ENCODE measurements at regions not wholly inside any gene's neighbourhood (a gene's known extent, or its start where the extent isn't known, plus 50 kb on each side); places are given as distances from the start of the nearest gene placed in this dataset.

DNA sequence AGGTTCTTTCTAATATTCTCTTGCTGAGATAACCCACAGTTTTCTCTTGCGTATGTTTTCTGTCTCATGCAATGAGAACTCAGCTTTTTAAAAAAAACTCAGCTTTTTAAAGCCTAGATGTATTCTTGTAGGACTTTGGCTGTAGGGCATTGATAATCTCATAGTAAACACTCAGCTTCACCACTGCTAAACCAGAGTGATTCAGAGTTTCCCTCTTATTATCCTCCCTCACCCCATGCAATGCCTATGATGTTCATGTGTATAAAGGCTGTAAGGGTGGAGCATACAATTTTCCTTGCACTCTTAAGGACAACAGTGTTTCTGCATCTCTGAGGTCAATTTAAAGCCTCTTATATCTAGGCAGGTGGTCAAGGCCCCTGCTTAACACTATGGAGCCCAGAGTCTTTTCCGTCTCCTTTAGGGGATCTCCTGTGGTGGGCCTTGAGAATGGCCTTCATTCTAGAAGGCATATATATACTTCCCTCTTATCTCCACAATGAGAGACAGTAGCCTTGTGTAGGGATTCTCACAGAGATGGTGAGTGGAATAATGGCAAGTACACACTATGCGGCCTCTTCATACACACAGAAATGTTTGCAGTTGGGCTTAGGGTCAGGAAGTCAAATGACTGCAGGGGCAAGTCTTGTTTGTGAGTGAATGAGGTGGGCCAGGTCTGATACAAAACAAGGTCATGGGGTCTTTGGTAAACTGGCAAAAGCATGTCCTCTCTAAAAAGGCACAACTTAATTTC, 279.6 kb downstream of the HS3ST3A1 start:
- Mint-ChIP-seq H3K27ac (no peak overlapping the region), H3K36me3 (no peaks in the 10 kb centered on the region), H3K4me3 (no peak overlapping the region), H3K27me3 (ENCODE audit: low read depth in 2 of 2) (no peaks in the 10 kb centered on the region), H3K9me3 (no peaks in the 10 kb centered on the region), H3K4me1 (no peaks in the 10 kb centered on the region)
- H3K27ac ChIP-seq (ENCODE audit: low read length): no peak overlapping the region
- ATAC-seq (no peak), DNase-seq (no peak)
- intact Hi-C loops (cut with micrococcal nuclease): no loop called here
- TF ChIP-seq, protein P1, sequence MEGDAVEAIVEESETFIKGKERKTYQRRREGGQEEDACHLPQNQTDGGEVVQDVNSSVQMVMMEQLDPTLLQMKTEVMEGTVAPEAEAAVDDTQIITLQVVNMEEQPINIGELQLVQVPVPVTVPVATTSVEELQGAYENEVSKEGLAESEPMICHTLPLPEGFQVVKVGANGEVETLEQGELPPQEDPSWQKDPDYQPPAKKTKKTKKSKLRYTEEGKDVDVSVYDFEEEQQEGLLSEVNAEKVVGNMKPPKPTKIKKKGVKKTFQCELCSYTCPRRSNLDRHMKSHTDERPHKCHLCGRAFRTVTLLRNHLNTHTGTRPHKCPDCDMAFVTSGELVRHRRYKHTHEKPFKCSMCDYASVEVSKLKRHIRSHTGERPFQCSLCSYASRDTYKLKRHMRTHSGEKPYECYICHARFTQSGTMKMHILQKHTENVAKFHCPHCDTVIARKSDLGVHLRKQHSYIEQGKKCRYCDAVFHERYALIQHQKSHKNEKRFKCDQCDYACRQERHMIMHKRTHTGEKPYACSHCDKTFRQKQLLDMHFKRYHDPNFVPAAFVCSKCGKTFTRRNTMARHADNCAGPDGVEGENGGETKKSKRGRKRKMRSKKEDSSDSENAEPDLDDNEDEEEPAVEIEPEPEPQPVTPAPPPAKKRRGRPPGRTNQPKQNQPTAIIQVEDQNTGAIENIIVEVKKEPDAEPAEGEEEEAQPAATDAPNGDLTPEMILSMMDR (IDR thresholded peaks at IDR 0.05): no peak
- H3K9me3 ChIP-seq (ENCODE audit: control insufficient read depth, insufficient read depth, low read length): no peaks in the 10 kb centered on the region
- H3K4me3 ChIP-seq (ENCODE audit: low read length): no peak overlapping the region
- H3K36me3 ChIP-seq (ENCODE audit: control insufficient read depth, insufficient read depth, low read length): no peaks in the 10 kb centered on the region
- WGBS (ENCODE audit: insufficient coverage): 100% methylated on average over 2 of the region's 3 CpGs
- H3K27me3 ChIP-seq (ENCODE audit: control insufficient read depth, insufficient read depth, low read length): no peaks in the 10 kb centered on the region
- no peaks in the 10 kb centered on the region for H3K4me1 ChIP-seq (ENCODE audit: control insufficient read depth, insufficient read depth, low read length)

DNA sequence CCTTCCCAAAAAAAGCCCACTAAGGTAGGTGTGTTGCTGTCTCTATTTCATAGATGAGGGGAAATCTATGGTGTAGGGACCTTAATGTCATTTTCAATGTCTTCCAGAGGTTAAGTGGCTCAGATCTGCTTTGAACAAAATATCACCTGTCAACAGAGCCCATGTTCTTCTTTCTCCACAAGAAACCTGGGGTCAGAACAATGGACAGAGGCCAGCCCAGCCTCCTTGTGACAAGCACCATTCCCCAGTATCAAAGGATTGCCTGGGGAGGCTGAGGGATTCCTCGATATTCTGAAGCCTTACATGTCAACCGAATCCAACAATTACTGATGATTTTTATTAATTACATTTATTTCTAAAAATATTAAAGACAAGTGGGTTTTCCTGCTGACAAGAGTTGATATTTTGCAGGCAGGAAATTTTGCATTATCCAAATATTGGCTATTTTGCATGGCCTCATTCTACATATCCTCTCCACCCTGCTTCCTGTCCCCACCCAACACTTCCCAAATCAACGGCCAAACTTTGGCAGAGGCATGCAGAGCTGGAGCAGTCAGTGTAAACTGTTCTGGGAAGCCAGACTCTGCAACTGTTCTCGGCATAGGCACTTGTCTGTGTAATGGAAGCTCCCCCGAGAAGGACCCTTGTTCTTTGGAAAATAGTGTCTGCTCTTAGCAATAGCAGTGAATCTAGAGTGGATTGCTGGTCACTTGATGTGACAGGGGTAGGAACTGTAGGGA, 281.5 kb downstream of the HS3ST3A1 start:
- no peaks in the 10 kb centered on the region for H3K4me1 Mint-ChIP-seq
- 58% methylated on average over 3 of the region's 5 CpGs for WGBS (ENCODE audit: insufficient coverage)
- H3K27me3 Mint-ChIP-seq (ENCODE audit: low read depth in 2 of 2): no peaks in the 10 kb centered on the region
- TF ChIP-seq, protein P1 (IDR thresholded peaks at IDR 0.05): no peak
- DNase-seq (no peak), ATAC-seq (no peak)
- no peaks in the 10 kb centered on the region for H3K27me3 ChIP-seq (ENCODE audit: control insufficient read depth, insufficient read depth, low read length)
- no peak overlapping the region for H3K4me3 ChIP-seq (ENCODE audit: low read length)
- no peaks in the 10 kb centered on the region for H3K9me3 ChIP-seq (ENCODE audit: control insufficient read depth, insufficient read depth, low read length)
- H3K36me3 Mint-ChIP-seq: no peaks in the 10 kb centered on the region
- intact Hi-C loops (cut with micrococcal nuclease): no loop called here
- H3K9me3 Mint-ChIP-seq: no peaks in the 10 kb centered on the region
- H3K27ac ChIP-seq (ENCODE audit: low read length): no peak overlapping the region
- H3K4me3 Mint-ChIP-seq: no peak overlapping the region
- H3K36me3 ChIP-seq (ENCODE audit: control insufficient read depth, insufficient read depth, low read length): no peaks in the 10 kb centered on the region
- H3K4me1 ChIP-seq (ENCODE audit: control insufficient read depth, insufficient read depth, low read length): no peaks in the 10 kb centered on the region
- no peak overlapping the region for H3K27ac Mint-ChIP-seq

DNA sequence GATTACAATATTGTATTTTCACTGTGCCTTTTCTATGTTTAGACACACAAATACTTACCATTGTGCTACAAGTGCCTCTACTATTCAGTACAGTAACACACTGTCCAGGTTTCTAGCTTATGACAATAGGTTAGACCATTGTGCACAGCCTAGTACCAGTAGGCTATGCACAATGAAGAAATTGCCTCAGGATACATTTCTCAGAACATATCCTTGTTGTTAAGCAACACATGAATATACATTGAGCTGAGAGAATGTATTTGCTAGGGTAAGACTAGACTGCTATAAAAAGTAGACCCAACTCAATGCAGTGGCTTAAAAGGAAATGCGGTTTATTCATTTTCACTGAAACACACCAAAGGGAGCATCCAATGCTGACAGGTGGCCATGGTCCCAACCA, 285.1 kb downstream of the HS3ST3A1 start:
- H3K36me3 ChIP-seq (ENCODE audit: control insufficient read depth, insufficient read depth, low read length): no peaks in the 10 kb centered on the region
- Mint-ChIP-seq H3K27ac (no peak overlapping the region), H3K9me3 (peaks cover 0 to 2% of the 10 kb centered on the region in 2 donors), H3K27me3 (ENCODE audit: low read depth in 2 of 2) (peaks cover 0 to 3% of the 10 kb centered on the region in 2 donors), H3K4me3 (no peak overlapping the region), H3K4me1 (no peaks in the 10 kb centered on the region), H3K36me3 (no peaks in the 10 kb centered on the region)
- TF ChIP-seq, protein P1 (IDR thresholded peaks at IDR 0.05): no peak
- no peak overlapping the region for H3K4me3 ChIP-seq (ENCODE audit: low read length)
- H3K9me3 ChIP-seq (ENCODE audit: control insufficient read depth, insufficient read depth, low read length): no peaks in the 10 kb centered on the region
- H3K27me3 ChIP-seq (ENCODE audit: control insufficient read depth, insufficient read depth, low read length): no peaks in the 10 kb centered on the region
- ATAC-seq (no peak), DNase-seq (no peak)
- 92% methylated on average over 1 of the region's 1 CpG for WGBS (ENCODE audit: insufficient coverage)
- H3K4me1 ChIP-seq (ENCODE audit: control insufficient read depth, insufficient read depth, low read length): no peaks in the 10 kb centered on the region
- no peak overlapping the region for H3K27ac ChIP-seq (ENCODE audit: low read length)
- intact Hi-C loops (cut with micrococcal nuclease): no loop called here

Data from natural killer cell (primary cell).